HS-5 (cell line): ENCODE measurements at regions not wholly inside any gene's neighbourhood (a gene's known extent, or its start where the extent isn't known, plus 50 kb on each side); places are given as distances from the start of the nearest gene placed in this dataset.
A peak's percentile ranks its signal among the peaks of the same experiment; 100 is the strongest.

Source experiments
- DNase-seq: peaks from one replicate; pipeline ENCODE4 v3.0.0-alpha.2; 2012; ENCODE audit warnings: low read depth

DNA sequence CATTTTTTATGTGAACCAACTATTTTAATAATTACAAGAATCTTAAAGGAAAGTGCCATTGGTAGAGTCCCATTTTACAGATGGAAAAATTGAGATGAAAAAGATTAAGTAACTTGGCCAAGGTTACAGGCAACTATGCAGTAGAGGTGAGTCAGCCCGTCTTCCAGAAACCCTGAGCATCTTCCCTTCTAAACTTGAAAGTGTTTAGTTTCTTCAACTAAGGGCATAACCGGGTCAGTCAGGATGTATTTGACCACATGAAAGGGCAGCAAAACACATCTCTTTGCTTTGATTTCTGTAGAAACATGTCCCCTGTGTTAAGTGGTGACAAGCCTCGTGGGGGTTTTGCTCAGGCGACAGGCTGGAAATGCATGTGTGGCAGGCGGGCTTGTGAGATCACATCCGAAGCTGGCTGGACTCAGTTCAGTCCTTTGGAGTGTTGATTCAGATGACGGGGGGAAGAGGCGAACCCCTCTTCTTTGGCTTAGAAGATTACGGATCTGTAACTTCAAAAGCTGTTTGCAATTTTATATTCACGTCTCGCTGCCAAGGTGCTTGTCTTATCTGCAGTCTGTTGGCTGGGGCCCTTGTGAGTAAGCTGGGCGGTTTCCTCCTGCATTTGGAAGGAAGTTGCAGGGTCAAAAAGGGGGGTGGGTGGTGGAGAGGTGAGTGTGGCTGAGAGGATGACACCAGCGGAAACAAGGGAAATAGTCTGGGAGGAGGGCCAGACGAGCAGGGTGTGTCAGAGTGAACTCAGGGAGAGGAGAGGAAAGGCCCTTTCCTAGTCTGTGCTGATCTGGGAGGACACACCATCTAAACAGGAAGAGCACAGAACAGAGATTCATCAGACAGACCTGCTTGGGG, 78.9 kb upstream of the RPS23 start:
- peak; percentile 74 for DNase-seq

DNA sequence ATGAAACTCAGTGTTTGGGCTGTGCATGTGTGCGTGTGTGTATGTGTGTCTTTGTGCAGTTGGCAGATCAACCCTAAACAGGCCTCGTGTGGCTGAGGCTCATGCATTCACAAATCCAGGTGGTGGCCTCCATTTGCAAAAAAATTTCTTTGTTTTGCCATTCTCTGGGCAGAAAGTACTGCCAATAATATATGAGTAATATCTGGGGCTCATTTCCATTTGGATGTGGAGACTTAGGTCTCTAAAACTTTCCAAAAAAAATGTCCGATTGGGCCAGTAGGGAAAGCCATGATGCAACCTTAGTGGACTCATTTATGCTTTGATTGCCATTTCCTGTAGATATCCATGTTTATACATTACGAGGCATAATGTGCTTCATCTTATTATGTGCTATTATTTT, 77.9 kb upstream of the RPS23 start:
- no peak for DNase-seq

DNA sequence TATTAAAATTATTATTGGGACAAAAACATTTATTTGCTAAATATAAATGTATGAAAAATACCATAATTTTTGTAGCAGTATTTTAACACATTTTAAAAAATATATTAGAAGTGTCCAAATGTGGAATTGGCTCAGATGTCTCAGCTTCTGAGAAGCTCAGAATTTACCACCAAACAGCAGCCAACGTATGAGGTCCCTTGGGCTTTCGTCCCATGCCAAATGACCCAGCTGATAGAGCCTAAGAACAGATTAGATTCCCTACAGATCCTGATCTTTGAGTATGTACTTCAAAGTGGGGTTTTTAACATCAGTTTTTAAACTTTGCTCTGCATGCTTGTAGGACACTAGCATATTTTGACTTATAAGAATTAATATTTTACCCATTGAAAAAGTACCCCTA, 77.3 kb upstream of the RPS23 start:
- DNase-seq, result no peak

DNA sequence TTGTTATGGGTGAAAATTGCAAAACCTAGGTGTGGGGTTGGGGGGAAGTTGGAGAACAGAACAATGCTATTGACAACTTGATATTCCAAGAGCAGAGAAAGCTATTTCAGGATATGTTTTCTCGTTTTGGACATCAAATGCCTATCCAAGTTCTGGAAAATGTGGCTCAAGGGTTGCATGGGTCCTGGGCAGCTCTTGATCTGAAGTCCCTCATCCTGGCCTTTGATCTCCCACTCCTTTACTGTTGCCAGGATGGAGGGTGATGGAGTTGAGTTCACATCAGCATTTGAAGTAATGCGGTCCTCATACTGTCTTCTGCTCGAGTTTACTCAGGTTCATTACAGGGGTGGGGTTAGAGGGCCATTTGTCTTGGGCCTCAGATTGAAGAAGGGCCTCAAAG, 76.9 kb upstream of the RPS23 start:
- no peak for DNase-seq

DNA sequence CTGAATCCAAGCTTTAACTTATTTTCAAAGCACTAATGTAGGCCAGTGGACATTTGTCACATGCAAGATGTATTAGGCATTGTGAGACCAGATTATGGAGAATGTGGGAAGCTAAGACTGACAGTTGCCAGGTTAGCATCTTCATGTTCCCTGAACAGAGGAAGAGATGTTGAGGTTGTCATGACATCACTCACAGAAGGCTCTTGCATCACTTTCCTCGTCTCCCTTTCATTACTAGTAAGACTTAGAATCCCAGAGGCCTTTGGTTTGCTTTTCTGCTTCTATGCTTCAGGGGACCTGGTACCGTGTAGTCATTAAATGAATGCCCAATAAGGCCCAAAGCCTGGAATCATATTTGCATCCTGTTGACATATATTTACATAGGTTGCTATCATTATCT, 76.4 kb upstream of the RPS23 start:
- no peak for DNase-seq

DNA sequence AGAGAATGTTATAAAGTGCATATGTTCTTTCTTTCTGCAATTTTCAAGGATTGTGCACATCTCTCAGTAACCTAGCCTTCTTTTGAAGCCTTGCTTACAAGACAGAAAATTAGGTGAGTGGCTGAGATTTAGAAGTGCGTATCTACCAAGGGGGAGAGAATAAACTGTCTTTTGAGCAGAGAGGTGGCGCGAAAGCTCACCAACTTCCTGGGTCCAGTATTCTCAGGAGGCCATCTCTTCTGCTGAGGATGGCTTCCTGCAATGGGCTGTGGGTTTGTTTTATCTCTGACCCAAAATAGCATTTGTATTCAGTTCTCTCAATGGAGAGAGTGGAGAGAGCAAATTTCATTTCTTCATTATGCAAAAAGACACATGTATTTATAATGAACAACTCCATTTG, 75.4 kb upstream of the RPS23 start:
- DNase-seq, result no peak

DNA sequence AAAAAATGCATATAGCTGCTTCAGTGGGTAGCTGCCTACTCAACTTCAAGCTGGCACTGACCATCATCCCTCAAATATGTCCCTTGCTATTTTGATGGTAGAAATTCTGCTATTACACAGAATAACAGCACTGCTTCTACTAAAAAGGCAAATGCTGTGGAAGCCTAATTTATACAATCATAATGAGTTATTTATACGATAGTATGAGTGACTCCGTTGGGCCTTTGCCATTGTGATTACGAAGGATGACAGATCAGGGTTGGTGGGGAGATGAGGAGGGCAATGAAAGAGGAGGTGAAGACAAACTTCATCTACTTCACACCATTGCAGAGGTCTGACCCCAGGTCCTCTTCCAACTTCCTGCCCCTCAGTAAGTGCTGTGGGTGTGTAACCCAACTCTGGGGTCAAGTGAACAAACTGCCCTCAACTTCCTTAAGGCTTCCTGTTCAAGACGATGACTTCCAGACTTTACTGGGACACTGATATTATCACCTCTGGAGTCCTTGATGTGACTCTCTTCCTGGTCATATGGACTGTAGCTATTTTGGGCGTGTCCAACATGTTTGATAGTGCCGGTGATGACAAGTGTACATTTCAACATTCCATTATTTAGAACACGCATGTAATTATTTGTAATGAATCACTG, 74.1 kb upstream of the RPS23 start:
- no peak for DNase-seq

DNA sequence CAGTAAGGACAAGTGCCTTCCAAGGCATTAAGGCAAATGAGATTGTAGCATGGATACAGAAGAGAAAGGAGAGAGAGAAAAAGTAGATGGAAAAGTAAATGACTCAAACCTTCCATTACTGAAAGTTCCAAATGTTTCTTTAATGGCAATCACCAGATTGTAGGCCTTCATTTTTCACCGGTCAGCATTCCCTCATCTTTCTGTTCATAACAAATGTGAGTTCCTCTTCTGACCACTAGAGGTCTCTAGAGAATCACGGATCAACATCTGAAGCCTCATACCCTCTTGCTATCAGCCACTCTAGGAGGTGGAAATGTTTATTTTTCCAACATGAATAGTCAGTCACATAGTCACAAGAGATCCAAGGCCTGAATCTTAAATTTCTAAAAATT, 73.6 kb upstream of the RPS23 start:
- DNase-seq, result peak; percentile 42

DNA sequence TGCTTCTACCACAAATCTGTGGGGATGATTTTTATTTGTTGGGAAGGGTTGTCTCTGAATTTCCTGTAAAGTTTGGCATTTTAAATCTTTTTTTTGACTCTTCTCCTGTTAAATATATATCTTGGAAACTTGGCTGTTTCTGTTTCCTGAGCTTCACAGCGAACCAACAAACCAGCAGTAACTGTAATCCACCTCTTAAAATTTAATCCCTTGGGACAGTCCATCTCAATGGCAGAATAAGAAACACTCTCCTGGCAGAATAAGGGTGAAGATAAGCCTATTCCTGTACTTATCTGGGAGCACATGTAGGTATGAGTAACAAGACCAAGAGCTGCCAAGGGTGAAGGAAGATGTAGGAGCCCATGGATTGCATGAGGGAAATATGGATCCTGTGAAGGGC, 73.1 kb upstream of the RPS23 start:
- no peak for DNase-seq

DNA sequence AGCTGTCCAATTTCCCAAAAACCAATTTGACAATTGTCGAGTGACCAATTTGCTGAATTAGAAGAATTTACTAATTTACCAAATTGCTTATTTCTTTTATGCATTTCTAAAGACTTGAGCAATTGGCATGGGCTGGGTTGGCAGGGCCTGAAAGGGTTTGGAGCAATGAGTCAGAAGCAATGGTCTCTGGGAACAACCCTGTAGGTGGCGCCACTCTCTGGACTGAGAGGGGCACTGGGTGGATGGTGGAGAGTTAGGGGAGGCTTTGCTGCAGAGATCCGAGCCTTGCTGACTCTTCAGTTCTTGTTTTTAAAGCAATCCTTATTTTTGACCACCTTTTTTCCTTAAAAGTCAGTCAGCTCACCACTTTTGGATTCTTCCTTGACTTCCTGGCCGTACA, 71.5 kb upstream of the RPS23 start:
- no peak for DNase-seq

DNA sequence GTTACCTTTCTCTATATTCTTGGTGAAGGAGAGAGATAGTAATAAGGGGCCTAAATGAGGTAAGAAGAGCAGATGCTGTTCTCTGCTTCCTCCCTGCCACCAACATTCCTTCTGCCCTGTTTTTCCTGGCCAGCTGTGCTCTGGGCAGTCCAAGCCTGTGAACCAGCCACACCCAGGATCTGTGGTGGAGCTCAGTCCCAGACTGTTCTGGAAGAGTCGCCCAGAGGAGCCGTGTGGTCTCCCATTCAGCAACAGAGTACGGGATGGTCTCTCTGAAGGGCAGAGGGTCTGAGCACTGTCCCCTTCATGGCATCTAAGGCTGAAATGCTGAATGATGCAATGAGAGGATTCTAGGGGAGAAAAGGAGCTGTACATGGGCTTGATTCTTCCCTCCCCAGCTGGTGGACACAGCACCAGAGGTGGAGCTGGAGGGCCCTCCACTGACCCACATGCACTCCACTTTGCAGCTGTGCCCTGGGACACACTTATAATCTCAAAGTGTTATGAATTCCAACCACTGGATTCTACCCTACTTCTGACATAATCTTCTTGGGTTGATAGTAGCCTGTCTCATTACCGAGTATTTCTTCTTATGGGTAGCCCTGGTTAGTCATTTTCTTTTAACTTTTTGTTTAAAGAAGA, 70.8 kb upstream of the RPS23 start:
- DNase-seq, result no peak

DNA sequence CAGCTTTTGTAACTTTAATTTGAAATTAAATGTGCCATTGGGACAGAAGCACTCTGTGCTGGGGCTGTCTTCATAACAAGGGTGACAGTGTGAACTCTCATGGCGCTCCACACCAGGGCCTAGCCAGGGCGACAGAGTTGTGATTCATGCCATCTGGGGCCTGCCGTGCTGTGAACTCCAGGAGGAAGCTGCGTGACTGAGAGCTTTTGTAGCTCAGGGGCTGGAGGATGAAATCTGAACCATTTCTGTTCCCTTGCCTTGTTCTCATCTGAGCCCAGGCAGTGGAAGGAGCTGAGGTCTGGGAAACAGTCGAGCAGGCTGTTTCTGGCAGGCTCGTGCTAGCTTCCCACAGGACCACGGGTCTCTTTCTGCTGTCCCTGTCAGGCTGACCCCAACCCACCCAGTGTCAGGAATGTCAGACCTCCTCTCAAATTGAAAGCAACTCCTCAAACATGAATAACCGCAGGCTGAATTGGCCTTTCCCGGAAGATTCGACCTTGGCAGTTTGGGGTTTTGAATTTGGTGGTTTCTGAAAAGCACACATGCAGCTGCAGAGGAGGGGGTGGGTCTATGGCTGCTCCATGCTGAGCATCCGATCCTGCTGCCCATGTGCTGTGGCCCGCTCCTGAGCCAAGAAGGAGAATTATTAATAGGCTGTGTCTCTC, 69.2 kb upstream of the RPS23 start:
- DNase-seq, result no peak

DNA sequence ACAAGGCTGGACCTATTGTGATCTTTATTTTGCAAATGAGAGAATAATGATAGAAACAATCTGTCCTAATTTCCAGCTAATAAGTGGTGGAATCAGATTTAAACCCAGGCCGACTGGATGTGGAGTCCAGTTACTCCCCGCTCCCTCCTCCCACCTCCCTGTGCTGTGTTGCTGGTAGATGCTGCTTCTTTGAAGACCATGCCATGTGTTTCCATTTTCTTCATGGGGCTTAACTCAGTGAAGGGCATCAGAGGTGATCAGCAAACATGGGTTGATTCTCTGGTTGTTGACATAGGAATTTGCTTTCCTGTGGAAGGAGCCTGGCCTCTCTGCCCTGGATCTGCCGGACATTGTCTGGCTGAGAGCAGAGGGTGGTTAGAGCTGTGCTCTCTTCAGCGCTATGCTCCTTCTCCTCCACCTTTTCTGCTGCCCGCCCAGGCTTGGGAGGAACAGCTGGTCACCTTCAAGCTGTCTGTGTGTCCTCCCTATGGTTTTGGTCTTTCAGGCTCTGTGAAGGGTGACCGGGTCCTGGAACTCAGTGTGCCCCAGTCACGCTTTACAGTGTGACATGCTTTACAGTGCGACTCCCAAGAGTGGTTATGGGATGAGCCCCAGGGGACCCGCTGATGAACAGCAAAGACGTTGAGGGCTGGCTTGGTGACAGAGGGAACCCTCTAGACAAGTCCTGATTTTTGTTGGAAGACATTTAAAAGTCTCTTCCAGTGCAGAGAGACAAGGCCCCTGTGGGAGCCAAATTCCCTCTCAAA, 68.4 kb upstream of the RPS23 start:
- DNase-seq, result no peak

DNA sequence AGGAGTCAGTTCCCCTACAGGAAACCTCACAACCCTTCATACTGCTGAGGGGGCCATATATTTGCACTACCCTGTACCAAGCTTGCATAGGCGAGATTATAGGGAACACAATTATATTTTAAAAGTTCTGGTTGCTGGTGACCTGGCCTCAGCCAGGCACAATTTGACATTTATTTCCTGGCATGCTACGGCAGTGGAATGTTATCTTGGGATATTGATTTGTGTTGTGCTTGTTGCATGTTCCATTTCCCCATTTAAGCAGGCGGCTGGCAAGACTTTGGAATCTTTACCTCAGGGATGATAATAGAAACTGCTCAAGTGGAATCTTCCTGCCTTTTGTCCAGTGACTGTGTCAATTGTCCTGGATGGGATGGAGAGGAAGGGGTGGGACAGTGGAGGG, 67.0 kb upstream of the RPS23 start:
- no peak for DNase-seq

DNA sequence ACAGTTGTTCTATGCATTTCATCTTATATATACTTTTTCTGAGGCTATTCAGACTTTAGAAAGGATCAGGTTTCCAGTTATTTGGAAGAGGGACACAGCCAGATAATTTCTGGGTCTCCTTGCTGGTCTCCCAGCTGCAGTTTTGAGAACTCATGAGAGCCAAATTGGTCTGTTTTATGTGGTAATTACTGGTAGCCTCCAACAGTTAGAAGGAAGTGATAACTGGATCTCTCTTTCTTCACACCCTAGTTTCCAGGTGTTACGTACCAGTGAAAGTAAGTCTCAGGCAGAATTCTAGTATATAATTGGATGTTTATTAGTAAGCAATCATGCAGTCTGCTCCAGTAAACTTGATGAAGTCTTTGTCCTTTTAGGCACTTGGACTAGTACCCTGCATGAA, 63.2 kb upstream of the RPS23 start:
- DNase-seq, result no peak

DNA sequence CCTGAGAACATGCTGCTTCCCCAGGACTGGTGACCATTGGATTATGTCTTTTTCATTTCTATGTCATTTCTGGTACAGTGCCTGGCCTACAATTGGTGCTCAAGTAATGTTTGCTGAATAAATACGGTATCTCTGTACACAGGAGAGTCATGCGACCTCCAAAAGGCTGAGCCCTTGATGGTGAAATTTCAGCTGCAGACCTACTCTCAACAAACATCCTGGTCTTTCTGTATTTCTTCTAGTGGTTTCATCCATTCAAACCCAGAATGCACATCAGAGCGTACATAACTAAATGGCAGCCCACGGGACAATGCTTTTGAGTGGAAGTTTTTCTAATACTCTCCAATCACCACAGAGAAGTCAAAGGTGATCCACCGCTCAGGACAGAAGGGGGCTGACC, 62.6 kb upstream of the RPS23 start:
- DNase-seq, result no peak

DNA sequence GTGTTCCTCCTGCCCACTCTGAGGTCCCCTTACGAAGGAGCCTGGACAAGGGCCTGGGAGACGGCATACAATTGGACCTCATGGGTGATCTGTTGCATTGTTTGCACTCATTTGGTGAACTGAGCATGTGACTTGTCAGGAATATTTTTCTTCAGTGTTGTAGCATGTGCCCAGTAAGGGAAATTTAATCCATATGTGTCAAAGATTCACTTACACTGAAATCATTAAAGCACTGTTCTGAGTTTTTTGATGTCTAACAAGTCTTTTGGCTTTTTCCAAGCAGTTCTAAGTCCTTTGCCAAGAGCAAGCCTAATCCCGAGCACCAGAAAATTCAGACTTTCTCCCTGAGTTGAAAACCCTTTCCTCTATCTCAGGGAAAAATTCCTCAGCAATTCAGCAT, 61.6 kb upstream of the RPS23 start:
- no peak for DNase-seq

DNA sequence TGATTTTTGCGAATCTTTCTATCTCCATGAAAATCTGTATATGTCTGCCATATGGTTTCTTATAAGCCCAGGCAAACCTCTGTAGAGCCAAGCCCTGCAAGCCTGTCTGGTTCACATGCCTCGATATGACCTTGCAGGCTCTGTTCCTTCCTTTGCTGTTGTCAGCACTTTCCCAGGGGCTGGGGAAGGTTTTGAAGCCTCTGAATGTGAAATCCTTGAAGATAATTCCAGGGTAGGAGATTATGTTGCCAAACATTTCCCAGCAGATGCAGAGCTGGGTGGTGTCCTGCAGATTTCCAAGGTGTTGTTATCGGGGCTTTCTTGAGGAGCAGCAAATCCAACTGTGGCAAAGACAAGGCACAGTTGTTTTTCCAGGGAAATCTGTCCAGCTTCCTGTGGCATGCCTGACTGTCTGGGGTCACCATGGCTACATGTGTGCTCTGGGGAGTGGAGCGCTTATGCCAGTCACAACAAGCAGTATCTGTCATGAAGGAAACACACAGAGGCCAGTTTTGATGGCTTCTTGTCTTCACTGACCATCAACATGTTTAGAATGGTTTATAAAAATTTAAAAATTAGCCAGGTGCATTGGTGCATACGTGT, 60.7 kb upstream of the RPS23 start:
- DNase-seq, result no peak

DNA sequence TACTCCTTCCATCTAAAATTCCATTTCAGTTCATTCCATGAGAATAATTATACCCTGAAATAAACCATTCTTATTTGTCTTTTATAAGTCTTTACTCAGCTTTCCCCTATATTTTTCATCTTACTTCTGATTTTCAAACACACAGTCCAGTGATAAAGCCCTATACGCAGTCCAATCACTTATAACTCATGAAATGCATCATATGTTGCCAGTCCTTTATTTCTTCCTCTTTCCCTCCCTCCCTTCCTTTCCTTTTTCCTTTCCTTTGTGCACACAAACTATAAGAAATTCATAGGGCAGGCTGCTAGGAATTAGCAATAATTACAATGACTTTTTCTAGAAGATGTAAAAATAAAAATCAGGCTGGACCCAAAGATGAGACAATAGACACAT, 58.8 kb upstream of the RPS23 start:
- no peak for DNase-seq

DNA sequence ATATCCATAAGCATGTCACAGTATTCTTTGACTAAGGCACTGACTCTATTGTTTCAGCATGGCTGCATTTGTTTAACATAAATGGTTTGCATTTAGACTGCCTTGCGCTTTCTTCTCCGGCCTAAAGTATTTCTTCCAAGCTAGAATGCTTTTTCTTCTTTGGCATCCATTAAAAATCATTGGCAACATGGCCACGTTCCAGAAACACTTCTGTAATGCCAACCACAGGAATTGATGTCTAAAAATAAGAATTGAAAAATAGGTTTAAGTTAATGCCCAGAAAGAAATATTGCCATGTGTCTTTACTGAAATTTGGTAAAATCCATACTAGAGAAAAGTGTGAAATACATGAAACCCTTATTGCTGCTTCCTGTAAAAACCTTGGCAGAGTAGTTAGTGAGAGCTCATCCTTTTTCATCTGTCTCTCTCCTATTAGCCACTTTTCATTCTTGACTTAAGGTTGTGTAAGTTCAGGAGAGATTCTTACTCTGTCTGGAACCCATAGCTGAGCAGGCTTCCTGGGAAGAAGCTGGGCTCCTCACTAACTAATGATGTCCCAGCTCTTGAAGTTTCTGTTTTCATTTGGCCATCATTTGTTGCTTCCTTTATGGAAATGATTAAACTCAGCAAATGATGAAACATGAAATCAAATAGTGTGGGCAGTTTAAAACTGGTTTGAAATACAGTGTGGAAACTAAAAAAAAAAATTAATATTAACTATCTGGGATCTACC, 58.2 kb upstream of the RPS23 start:
- DNase-seq, result no peak

DNA sequence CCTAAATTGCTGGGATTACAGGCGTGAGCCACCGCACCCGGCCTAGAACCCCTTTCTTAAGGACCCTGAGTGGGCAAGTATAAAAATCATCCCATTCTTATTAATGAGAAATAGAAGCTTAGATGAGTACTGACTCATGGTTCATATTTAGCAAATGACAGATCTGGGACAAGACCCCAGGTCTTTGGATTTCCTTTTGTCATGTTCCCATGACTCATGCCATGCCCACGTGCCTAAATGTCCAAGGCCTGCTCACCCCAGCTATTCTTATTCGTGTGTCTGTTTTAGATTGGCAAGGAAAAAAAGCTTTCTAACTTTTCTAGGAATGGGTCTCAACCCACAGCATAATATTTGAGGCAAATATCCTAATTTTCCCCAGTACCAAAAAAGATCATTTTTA, 57.7 kb upstream of the RPS23 start:
- no peak for DNase-seq
